A549 (cell line): ENCODE measurements at regions not wholly inside any gene's neighbourhood (a gene's known extent, or its start where the extent isn't known, plus 50 kb on each side); places are given as distances from the start of the nearest gene placed in this dataset.
"Not testable (repeated sequence)": the region's sequence is repeated elsewhere in the genome, so short reads cannot be mapped to it uniquely, and the experiment has no call there.

Experiments used
- CEBPB ChIP-seq, 2 experiments: fragments of >200 bp in 1 of 2; sonication (Bioruptor Twin) in 1 of 2; formaldehyde crosslinking in 1 of 2; IDR thresholded peaks; 2 replicates each; pipeline ENCODE4 v1.6.1; 2012 to 2016
- CHD2 ChIP-seq: fragments of 150-350 bp; IDR thresholded peaks from 2 replicates; pipeline ENCODE4 v1.6.1; 2014; ENCODE audit warnings: low read length; ENCODE audit not compliant: partially characterized antibody
- CTCF ChIP-seq: fragments of >200 bp; sonication (Bioruptor Twin); formaldehyde crosslinking; IDR thresholded peaks from 3 replicates; pipeline ENCODE4 v1.5.1; 2016
- JUN ChIP-seq, 2 experiments: fragments of >200 bp; sonication (Bioruptor Twin); formaldehyde crosslinking; IDR thresholded peaks; 2 replicates in 1 of 2; 3 replicates in 1 of 2; pipeline ENCODE4 v1.6.1; 2016 to 2017
- MAFK ChIP-seq: fragments of 450-650 bp; IDR thresholded peaks from 2 replicates; pipeline ENCODE4 v1.6.1; 2014; ENCODE audit not compliant: partially characterized antibody
- POLR2A ChIP-seq: IDR thresholded peaks from 2 replicates; pipeline ENCODE4 v1.6.1; 2012; ENCODE audit warnings: mild to moderate bottlenecking, low read length
- RAD21 ChIP-seq, 2 experiments: fragments of >200 bp in 1 of 2; sonication (Bioruptor Twin) in 1 of 2; formaldehyde crosslinking in 1 of 2; IDR thresholded peaks in 1 of 2; conservative IDR thresholded peaks in 1 of 2; 2 replicates in 1 of 2; 3 replicates in 1 of 2; pipeline ENCODE4 v1.6.1; 2012 to 2018; ENCODE audit warnings: inconsistent platforms in 1 of 2
- RFX5 ChIP-seq: fragments of 450-650 bp; IDR thresholded peaks from 2 replicates; pipeline ENCODE4 v1.7.1; 2014; ENCODE audit warnings: antibody characterized with exemption, mild to moderate bottlenecking, moderate library complexity
- SMC3 ChIP-seq: fragments of >200 bp; sonication (Bioruptor Twin); formaldehyde crosslinking; IDR thresholded peaks from 3 replicates; pipeline ENCODE4 v1.6.1; 2018; ENCODE audit warnings: inconsistent platforms
- USF2 ChIP-seq: fragments of 450-650 bp; IDR thresholded peaks from 2 replicates; pipeline ENCODE4 v1.6.1; 2014; ENCODE audit warnings: antibody characterized with exemption
- TF ChIP-seq, protein P1 (sequence below): fragments of 250-450 bp; sonication (Bioruptor Pico); IDR thresholded peaks from 2 replicates; pipeline ENCODE4 v1.5.0; 2021; ENCODE audit warnings: mild to moderate bottlenecking, moderate library complexity, borderline replicate concordance

DNA sequence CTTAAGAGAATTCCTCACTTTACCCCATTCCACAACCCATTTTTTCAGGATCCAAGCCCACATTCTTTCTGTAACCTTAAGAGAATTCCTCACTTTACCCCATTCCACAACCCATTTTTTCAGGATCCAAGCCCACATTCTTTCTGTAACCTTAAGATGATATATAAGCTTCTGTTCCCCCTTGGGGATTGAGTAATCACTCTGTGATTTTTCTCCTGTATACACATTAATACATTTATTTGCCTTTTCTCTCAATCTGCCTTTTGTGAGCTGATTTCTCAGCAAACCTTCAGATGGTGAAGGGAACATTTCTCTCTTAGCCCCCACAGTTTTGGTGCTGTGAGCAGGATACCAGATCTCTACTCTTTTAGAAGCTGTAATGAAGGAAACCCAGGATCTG is 494.1 kb downstream of the TMEM135 start:
- TF ChIP-seq USF2; CTCF; MAFK; RAD21 (conservative IDR thresholded peaks at IDR 0.05 in 1 of 2, IDR thresholded peaks at IDR 0.05 in 1 of 2); CHD2; RFX5; CEBPB (IDR thresholded peaks at IDR 0.05); JUN (IDR thresholded peaks at IDR 0.05); SMC3; POLR2A: not testable (repeated sequence)
- TF ChIP-seq, protein P1, sequence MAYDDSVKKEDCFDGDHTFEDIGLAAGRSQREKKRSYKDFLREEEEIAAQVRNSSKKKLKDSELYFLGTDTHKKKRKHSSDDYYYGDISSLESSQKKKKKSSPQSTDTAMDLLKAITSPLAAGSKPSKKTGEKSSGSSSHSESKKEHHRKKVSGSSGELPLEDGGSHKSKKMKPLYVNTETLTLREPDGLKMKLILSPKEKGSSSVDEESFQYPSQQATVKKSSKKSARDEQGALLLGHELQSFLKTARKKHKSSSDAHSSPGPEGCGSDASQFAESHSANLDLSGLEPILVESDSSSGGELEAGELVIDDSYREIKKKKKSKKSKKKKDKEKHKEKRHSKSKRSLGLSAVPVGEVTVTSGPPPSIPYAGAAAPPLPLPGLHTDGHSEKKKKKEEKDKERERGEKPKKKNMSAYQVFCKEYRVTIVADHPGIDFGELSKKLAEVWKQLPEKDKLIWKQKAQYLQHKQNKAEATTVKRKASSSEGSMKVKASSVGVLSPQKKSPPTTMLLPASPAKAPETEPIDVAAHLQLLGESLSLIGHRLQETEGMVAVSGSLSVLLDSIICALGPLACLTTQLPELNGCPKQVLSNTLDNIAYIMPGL (CRISPR knock-in tag), result not testable (repeated sequence)
